Neural cell (in vitro differentiated cells): ENCODE measurements at regions not wholly inside any gene's neighbourhood (a gene's known extent, or its start where the extent isn't known, plus 50 kb on each side); places are given as distances from the start of the nearest gene placed in this dataset.
"Not testable (repeated sequence)": the region's sequence is repeated elsewhere in the genome, so short reads cannot be mapped to it uniquely, and the experiment has no call there.

Source experiments
- EP300 ChIP-seq: fragments of 450-650 bp; conservative IDR thresholded peaks from 2 replicates; pipeline ENCODE4 v1.6.1; 2014; ENCODE audit warnings: antibody characterized with exemption, mild to moderate bottlenecking, moderate library complexity; ENCODE audit not compliant: poor library complexity, severe bottlenecking
- EZH2 ChIP-seq: fragments of 200-600, 300-800 bp; shearing (Covaris generic), sonication (generic); IDR thresholded peaks from 2 replicates; pipeline ENCODE4 v1.6.1; 2014; ENCODE audit warnings: antibody characterized with exemption, low read length, borderline replicate concordance, mild to moderate bottlenecking; ENCODE audit not compliant: insufficient read depth, poor library complexity, severe bottlenecking
- POLR2AphosphoS5 ChIP-seq: IDR thresholded peaks from 2 replicates; pipeline ENCODE4 v1.6.1; 2012
- RAD21 ChIP-seq: fragments of 450-650 bp; conservative IDR thresholded peaks from 2 replicates; pipeline ENCODE4 v1.6.1; 2014; ENCODE audit warnings: antibody characterized with exemption, mild to moderate bottlenecking, moderate library complexity
- TAF1 ChIP-seq: IDR thresholded peaks from 2 replicates; pipeline ENCODE4 v1.6.1; 2012; ENCODE audit warnings: low read depth
- TF ChIP-seq, protein P1 (sequence below): fragments of 450-650 bp; IDR thresholded peaks from 2 replicates; pipeline ENCODE4 v1.5.1; 2014; ENCODE audit warnings: antibody characterized with exemption, mild to moderate bottlenecking, moderate library complexity; ENCODE audit not compliant: poor library complexity, severe bottlenecking

DNA sequence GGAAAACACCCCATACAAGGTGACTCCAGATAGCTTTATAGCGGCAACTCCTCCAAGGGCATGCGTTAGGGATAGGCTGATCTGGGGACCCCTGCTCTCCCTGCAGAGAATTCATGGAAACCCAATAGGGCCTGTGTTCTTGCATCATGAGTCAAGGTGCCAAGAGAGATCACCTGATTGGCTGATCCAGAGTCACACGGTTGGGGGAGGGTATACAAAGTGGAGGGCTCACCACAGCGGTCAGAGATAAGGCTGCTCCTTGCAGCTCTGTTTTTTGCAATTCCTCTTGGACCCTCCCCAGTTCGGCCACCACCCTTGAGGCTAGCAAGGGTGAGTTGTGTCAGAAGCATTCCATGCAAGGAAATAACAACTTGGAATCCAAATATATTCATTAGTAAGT, 79.6 kb downstream of the NPIPA7 start:
- TF ChIP-seq, protein P1, sequence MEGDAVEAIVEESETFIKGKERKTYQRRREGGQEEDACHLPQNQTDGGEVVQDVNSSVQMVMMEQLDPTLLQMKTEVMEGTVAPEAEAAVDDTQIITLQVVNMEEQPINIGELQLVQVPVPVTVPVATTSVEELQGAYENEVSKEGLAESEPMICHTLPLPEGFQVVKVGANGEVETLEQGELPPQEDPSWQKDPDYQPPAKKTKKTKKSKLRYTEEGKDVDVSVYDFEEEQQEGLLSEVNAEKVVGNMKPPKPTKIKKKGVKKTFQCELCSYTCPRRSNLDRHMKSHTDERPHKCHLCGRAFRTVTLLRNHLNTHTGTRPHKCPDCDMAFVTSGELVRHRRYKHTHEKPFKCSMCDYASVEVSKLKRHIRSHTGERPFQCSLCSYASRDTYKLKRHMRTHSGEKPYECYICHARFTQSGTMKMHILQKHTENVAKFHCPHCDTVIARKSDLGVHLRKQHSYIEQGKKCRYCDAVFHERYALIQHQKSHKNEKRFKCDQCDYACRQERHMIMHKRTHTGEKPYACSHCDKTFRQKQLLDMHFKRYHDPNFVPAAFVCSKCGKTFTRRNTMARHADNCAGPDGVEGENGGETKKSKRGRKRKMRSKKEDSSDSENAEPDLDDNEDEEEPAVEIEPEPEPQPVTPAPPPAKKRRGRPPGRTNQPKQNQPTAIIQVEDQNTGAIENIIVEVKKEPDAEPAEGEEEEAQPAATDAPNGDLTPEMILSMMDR, result not testable (repeated sequence)
- not testable (repeated sequence) for TF ChIP-seq EZH2, POLR2AphosphoS5, TAF1, EP300, RAD21
